MCF 10A (cell line): ENCODE measurements at regions not wholly inside any gene's neighbourhood (a gene's known extent, or its start where the extent isn't known, plus 50 kb on each side); places are given as distances from the start of the nearest gene placed in this dataset.

Experiments used
- BruUV-seq: library from RNA; stranded (reverse); fragments of 400-500 nt; replicated peaks from 2 replicates; lab custom pipeline; 2021; lab: Mats Ljungman, UMichigan
- CTCF ChIA-PET: fragments of 300-600 bp; sonication (Branson Sonifier 250); formaldehyde crosslinking; extraction: SDS; loops from one replicate; lab custom pipeline; 2021; ENCODE audit warnings: antibody characterized with exemption, inconsistent platforms; lab: Yijun Ruan, JAX
- POLR2A ChIA-PET: fragments of 300-600, 350-650 bp; sonication (Branson Sonifier 250); formaldehyde crosslinking; extraction: SDS; loops from one replicate; lab custom pipeline; 2020; ENCODE audit warnings: antibody characterized with exemption, inconsistent platforms; lab: Yijun Ruan, JAX
- DNase-seq: peaks from one replicate; pipeline ENCODE4 v3.0.0-alpha.2; 2018; ENCODE audit not compliant: unreplicated experiment
- H3K27ac Mint-ChIP-seq: one replicate; pipeline ENCODE4 v1.8.0; 2022; ENCODE audit warnings: mild to moderate bottlenecking, low read depth, mixed read lengths; ENCODE audit not compliant: unreplicated experiment
- H3K27me3 Mint-ChIP-seq: one replicate; pipeline ENCODE4 v1.8.0; 2022; ENCODE audit warnings: mixed read lengths; ENCODE audit not compliant: insufficient read depth, unreplicated experiment
- H3K36me3 Mint-ChIP-seq: one replicate; pipeline ENCODE4 v1.8.0; 2022; ENCODE audit warnings: mild to moderate bottlenecking, moderate library complexity, mixed read lengths; ENCODE audit not compliant: insufficient read depth, unreplicated experiment
- H3K4me1 Mint-ChIP-seq: one replicate; pipeline ENCODE4 v1.8.0; 2022; ENCODE audit warnings: mixed read lengths; ENCODE audit not compliant: insufficient read depth, unreplicated experiment
- H3K4me3 Mint-ChIP-seq: one replicate; pipeline ENCODE4 v1.8.0; 2022; ENCODE audit warnings: mild to moderate bottlenecking, moderate library complexity, mixed read lengths; ENCODE audit not compliant: unreplicated experiment
- H3K9me3 Mint-ChIP-seq: one replicate; pipeline ENCODE4 v1.8.0; 2022; ENCODE audit warnings: mixed read lengths; ENCODE audit not compliant: unreplicated experiment
- CTCF ChIP-seq: fragments of 200-600 bp; IDR thresholded peaks from one replicate; pipeline ENCODE4 v1.8.0; 2022; ENCODE audit warnings: antibody characterized with exemption, mild to moderate bottlenecking; ENCODE audit not compliant: unreplicated experiment
- intact Hi-C: fragments of 100-400 bp; cut with micrococcal nuclease; formaldehyde crosslinking; loops from 2 replicates; pipeline ENCODE4 v1.14.1; 2022

- H3K9me3 Mint-ChIP-seq = no peaks in the 10 kb centered on the region
- CTCF ChIA-PET = no interaction called here
- H3K27me3 Mint-ChIP-seq = no peaks in the 10 kb centered on the region
- intact Hi-C loops = no loop called here
- no TSS peak for BruUV-seq
- no peak overlapping the region for H3K27ac Mint-ChIP-seq
- no peak for DNase-seq
- no peaks in the 10 kb centered on the region for H3K36me3 Mint-ChIP-seq
- POLR2A ChIA-PET = interaction anchor here (0.7 to 1.5 kb wide), 2 partner anchors 8 to 315 kb away, joined by 3 to 4 read pairs; no protein-coding TSS in a partner anchor
- TF ChIP-seq CTCF = no peak
- no peaks in the 10 kb centered on the region for H3K4me1 Mint-ChIP-seq
- no peak overlapping the region for H3K4me3 Mint-ChIP-seq
Measured at GRCh38 chr16:25571712-25572111, 120.0 kb upstream of the HS3ST4 start.

- Mint-ChIP-seq H3K27me3 (no peaks in the 10 kb centered on the region), H3K27ac (no peak overlapping the region), H3K4me1 (no peaks in the 10 kb centered on the region), H3K4me3 (no peak overlapping the region), H3K36me3 (no peaks in the 10 kb centered on the region), H3K9me3 (no peaks in the 10 kb centered on the region)
- no peak for DNase-seq
- no TSS peak for BruUV-seq
- ChIA-PET POLR2A (interaction anchor here (0.7 to 1.5 kb wide), 3 partner anchors 9 to 65 kb away, joined by 3 to 4 read pairs (median 3); no protein-coding TSS in a partner anchor), CTCF (interaction anchor here (0.6 to 1.2 kb wide), 2 partner anchors 11 to 17 kb away, joined by 3 to 5 read pairs; no protein-coding TSS in a partner anchor)
- intact Hi-C loops = no loop called here
- TF ChIP-seq CTCF = no peak
Measured at GRCh38 chr16:25570131-25570530, 121.6 kb upstream of the HS3ST4 start.

DNA sequence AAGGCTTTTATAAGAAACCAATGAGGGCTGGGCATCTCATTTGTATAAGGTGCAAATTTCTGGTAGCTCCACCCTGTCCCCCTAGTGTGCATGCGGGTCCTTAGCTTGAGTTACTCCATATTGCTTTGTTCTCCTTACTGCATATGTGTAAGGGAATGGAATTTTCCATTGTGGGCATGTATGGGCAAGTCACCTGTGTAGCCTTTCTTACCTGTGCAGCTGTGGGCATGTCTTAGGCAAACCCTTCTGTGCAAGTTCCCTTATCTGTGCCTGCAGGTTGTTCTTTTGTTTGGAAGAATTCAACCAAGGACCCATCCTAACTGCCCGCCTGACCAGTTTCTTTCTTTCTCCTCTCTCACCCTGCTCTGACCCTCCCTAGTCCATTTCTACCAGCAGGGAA, 122.8 kb upstream of the HS3ST4 start:
- ChIA-PET CTCF (interaction anchor here (1.4 kb wide), 1 partner anchor 11 kb away, joined by 5 read pairs; no protein-coding TSS in a partner anchor), POLR2A (interaction anchor here (1.1 kb wide), 1 partner anchor 12 kb away, joined by 4 read pairs; no protein-coding TSS in a partner anchor)
- DNase-seq = peak; percentile 13
- no peaks in the 10 kb centered on the region for H3K27me3 Mint-ChIP-seq
- BruUV-seq = no TSS peak
- TF ChIP-seq CTCF = no peak
- intact Hi-C loops = no loop called here
- H3K9me3 Mint-ChIP-seq = no peaks in the 10 kb centered on the region
- H3K36me3 Mint-ChIP-seq = no peaks in the 10 kb centered on the region
- no peak overlapping the region for H3K27ac Mint-ChIP-seq
- H3K4me3 Mint-ChIP-seq = no peak overlapping the region
- H3K4me1 Mint-ChIP-seq = no peaks in the 10 kb centered on the region

DNA sequence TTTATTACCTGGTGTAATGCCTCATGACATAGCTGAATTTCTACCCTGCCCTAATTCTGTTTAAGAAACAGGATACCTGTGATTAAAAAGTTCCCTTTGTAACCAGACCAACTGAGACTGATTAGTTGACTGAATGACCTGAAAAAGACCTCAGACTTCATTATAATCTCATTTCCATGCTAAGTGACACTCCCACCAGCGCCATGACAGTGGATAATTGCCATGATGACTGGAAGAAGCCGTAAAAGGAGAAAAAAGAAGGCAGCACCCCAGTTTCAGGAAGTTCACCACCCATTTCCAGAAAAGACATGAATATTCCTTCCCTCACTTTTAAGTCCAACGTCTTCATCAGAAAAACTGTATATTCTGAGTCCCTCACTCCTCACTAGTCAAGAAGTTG, 125.6 kb upstream of the HS3ST4 start:
- H3K4me3 Mint-ChIP-seq = no peak overlapping the region
- ChIA-PET POLR2A (no interaction called here), CTCF (no interaction called here)
- H3K27ac Mint-ChIP-seq = no peak overlapping the region
- no peaks in the 10 kb centered on the region for H3K27me3 Mint-ChIP-seq
- BruUV-seq = no TSS peak
- DNase-seq = no peak
- no peaks in the 10 kb centered on the region for H3K9me3 Mint-ChIP-seq
- intact Hi-C loops = no loop called here
- H3K36me3 Mint-ChIP-seq = no peaks in the 10 kb centered on the region
- TF ChIP-seq CTCF = no peak
- H3K4me1 Mint-ChIP-seq = no peaks in the 10 kb centered on the region
